Transverse colon (tissue), 4 donors: ENCODE measurements at regions not wholly inside any gene's neighbourhood (a gene's known extent, or its start where the extent isn't known, plus 50 kb on each side); places are given as distances from the start of the nearest gene placed in this dataset.

Experiments used
- DNase-seq: peaks from one replicate; pipeline ENCODE4 v3.0.0-alpha.2; 2019
- H3K27ac ChIP-seq, 4 donors: fragments of 200-600 bp; sonication (generic); 2 replicates each; pipeline ENCODE4 v1.5.1; 2016 to 2018; ENCODE audit warnings: inconsistent platforms in 4 of 4
- H3K27me3 ChIP-seq: fragments of 200-600 bp; sonication (generic); 2 replicates; pipeline ENCODE4 v1.5.1; 2017; ENCODE audit warnings: inconsistent platforms
- H3K36me3 ChIP-seq, 4 donors: fragments of 200-600 bp; sonication (generic); 2 replicates each; pipeline ENCODE4 v1.5.1; 2017 to 2019; ENCODE audit warnings: inconsistent platforms in 4 of 4
- H3K4me1 ChIP-seq, 4 donors: fragments of 200-600 bp; sonication (generic); 2 replicates each; pipeline ENCODE4 v1.5.1; 2017 to 2020; ENCODE audit warnings: inconsistent platforms in 4 of 4
- H3K4me3 ChIP-seq, 4 donors: fragments of 200-600 bp; sonication (generic); 1 replicate in 1 of 4; 2 replicates in 3 of 4; pipeline versions ENCODE4 v1.5.1 to v1.6.1; 2017 to 2019; ENCODE audit warnings: inconsistent platforms in 4 of 4
- H3K9me3 ChIP-seq, 2 donors: fragments of 200-600 bp; sonication (generic); 2 replicates each; pipeline ENCODE4 v1.5.1; 2017 to 2019; ENCODE audit warnings: inconsistent platforms in 2 of 2
- CTCF ChIP-seq, 5 experiments: fragments of 200-600 bp in 3 of 5; fragments of 450-650 bp in 2 of 5; sonication (generic) in 3 of 5; IDR thresholded peaks; 1 replicate in 2 of 5; 2 replicates in 3 of 5; pipeline ENCODE4 v1.5.1; 2016 to 2017; ENCODE audit warnings: antibody characterized with exemption in 5 of 5, inconsistent platforms in 3 of 5, mild to moderate bottlenecking in 2 of 5, moderate library complexity in 1 of 5
- EP300 ChIP-seq: sonication (generic); formaldehyde crosslinking; IDR thresholded peaks from one replicate; pipeline ENCODE4 v1.6.1; 2017; ENCODE audit warnings: antibody characterized with exemption, low read depth
- POLR2A ChIP-seq: fragments of 450-650 bp; IDR thresholded peaks from one replicate; pipeline ENCODE4 v1.6.1; 2016; ENCODE audit warnings: antibody characterized with exemption, mild to moderate bottlenecking, moderate library complexity
- POLR2AphosphoS5 ChIP-seq, 3 donors: sonication (generic); formaldehyde crosslinking; IDR thresholded peaks; one replicate each; pipeline ENCODE4 v1.6.1; 2016; ENCODE audit warnings: antibody characterized with exemption in 3 of 3
- WGBS, 2 donors: methylation state at CpG; one replicate each; pipeline ENCODE4 v1.1.5; 2018; ENCODE audit warnings: low coverage in 1 of 2; 5-methylcytosine and 5-hydroxymethylcytosine counted together
- in situ Hi-C, 4 donors: fragments of 200-750 bp; cut with MboI; loops; one replicate each; pipeline versions ENCODE4 v1.15.0 to v1.15.1; 2017; ENCODE audit warnings: low sequenced_read_pairs in 3 of 4, low pct_ligation_motif_present in 1 of 4, low pct_unique_long_range_greater_than_20kb in 1 of 4
- intact Hi-C: fragments of 100-400 bp; cut with DNase I; formaldehyde crosslinking; loops from one replicate; pipeline ENCODE4 v1.15.1; 2023; ENCODE audit warnings: low total_unique reads

DNA sequence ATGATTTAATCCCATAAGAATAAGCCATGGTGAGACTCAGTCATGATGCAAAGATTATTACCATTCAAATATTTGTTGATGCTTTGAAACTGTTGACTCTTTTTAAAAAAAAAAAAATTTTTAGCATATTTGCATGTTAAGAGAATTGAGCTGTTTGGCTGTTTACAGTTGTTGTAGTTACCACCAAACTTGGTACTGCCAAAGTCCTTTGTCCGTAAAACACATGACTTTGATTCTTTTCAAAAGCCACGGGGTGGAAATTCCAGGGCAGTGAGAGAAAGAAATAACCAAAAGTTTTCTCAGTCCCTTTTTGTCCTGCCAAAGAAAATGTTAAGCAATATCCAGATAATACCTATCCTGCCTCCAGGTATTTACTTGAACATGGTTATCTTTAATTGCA, 474.8 kb downstream of the METTL4 start:
- no peak for DNase-seq
- in situ Hi-C loops, result no loop called here
- H3K9me3 ChIP-seq, result no peaks in the 10 kb centered on the region
- 55 to 69% methylated on average over 2 of the region's 2 CpGs for WGBS, 2 donors
- H3K27ac ChIP-seq, result no peak overlapping the region
- intact Hi-C loops, result no loop called here
- no peaks in the 10 kb centered on the region for H3K27me3 ChIP-seq
- no peak for TF ChIP-seq EP300
- TF ChIP-seq POLR2A, result no peak
- TF ChIP-seq POLR2AphosphoS5 (IDR thresholded peaks at IDR 0.05), result no peak
- TF ChIP-seq CTCF (IDR thresholded peaks at IDR 0.05), result no peak
- no peaks in the 10 kb centered on the region for H3K4me1 ChIP-seq
- H3K4me3 ChIP-seq, result no peak overlapping the region
- H3K36me3 ChIP-seq, result no peaks in the 10 kb centered on the region

GRCh38 chr18:2100694-2101213, 470.6 kb downstream of the METTL4 start:
- intact Hi-C loops, result no loop called here
- Histone ChIP-seq H3K27me3 (no peaks in the 10 kb centered on the region), H3K9me3 (no peaks in the 10 kb centered on the region), H3K27ac (no peak overlapping the region), H3K4me1 (no peaks in the 10 kb centered on the region), H3K36me3 (no peaks in the 10 kb centered on the region), H3K4me3 (no peak overlapping the region)
- in situ Hi-C loops, result loop anchor here in 2 of 4 donors (25.0 kb wide), 2 partner anchors 412 to 437 kb away; no protein-coding TSS in a partner anchor
- TF ChIP-seq CTCF (IDR thresholded peaks at IDR 0.05), result no peak
- TF ChIP-seq EP300, result no peak
- no peak for TF ChIP-seq POLR2AphosphoS5 (IDR thresholded peaks at IDR 0.05)
- TF ChIP-seq POLR2A, result no peak
- 14 to 48% methylated on average over 1 of the region's 1 CpG for WGBS, 2 donors
- DNase-seq, result no peak

DNA sequence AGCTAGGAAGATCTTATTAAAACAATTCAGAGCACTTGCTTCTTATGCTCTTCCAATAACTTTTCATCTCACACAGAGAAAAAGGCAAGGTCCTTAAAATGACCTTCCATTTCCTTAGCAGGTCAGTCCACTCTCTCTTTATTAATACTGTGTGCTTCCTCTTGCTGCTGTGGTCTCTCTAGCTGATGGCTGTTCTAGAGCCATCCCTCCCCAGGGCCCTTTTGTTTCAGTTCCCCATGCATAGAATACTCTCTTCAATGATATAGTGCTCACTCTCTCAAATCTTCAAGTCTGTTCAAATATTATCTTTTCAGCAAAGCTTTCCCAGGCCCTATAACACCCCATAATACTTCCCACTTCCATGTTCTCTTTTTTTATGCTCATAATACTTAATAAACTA, 469.3 kb downstream of the METTL4 start:
- Histone ChIP-seq H3K4me3 (no peak overlapping the region), H3K4me1 (no peaks in the 10 kb centered on the region), H3K27me3 (no peaks in the 10 kb centered on the region), H3K27ac (no peak overlapping the region), H3K36me3 (no peaks in the 10 kb centered on the region), H3K9me3 (no peaks in the 10 kb centered on the region)
- DNase-seq, result no peak
- TF ChIP-seq POLR2AphosphoS5 (IDR thresholded peaks at IDR 0.05), result no peak
- no peak for TF ChIP-seq CTCF (IDR thresholded peaks at IDR 0.05)
- no peak for TF ChIP-seq POLR2A
- no peak for TF ChIP-seq EP300
- in situ Hi-C loops (loop anchor here in 2 of 4 donors (25.0 kb wide), 2 partner anchors 410 to 435 kb away; no protein-coding TSS in a partner anchor), intact Hi-C loops (no loop called here)

- no peak overlapping the region for H3K27ac ChIP-seq
- in situ Hi-C loops, result loop anchor here in 2 of 4 donors (25.0 kb wide), 2 partner anchors 409 to 434 kb away; no protein-coding TSS in a partner anchor
- DNase-seq, result no peak
- no peak overlapping the region for H3K4me3 ChIP-seq
- no peaks in the 10 kb centered on the region for H3K27me3 ChIP-seq
- H3K9me3 ChIP-seq, result no peaks in the 10 kb centered on the region
- H3K4me1 ChIP-seq, result no peaks in the 10 kb centered on the region
- intact Hi-C loops, result no loop called here
- TF ChIP-seq CTCF (IDR thresholded peaks at IDR 0.05), result no peak
- no peak for TF ChIP-seq POLR2AphosphoS5 (IDR thresholded peaks at IDR 0.05)
- no peak for TF ChIP-seq EP300
- no peak for TF ChIP-seq POLR2A
- H3K36me3 ChIP-seq, result no peaks in the 10 kb centered on the region
- 75 to 84% methylated on average over 2 of the region's 2 CpGs for WGBS, 2 donors
These were observed 468.0 kb downstream of the METTL4 start for GRCh38 chr18:2103299-2103698.
